Vagina (tissue), 2 donors: ENCODE measurements at regions not wholly inside any gene's neighbourhood (a gene's known extent, or its start where the extent isn't known, plus 50 kb on each side); places are given as distances from the start of the nearest gene placed in this dataset.

Source experiments
- CTCF ChIP-seq, 3 experiments: fragments of 450-650 bp in 2 of 3; fragments of 200-600 bp in 1 of 3; sonication (generic) in 1 of 3; IDR thresholded peaks; one replicate each; pipeline ENCODE4 v1.5.1; 2017 to 2019; ENCODE audit warnings: antibody characterized with exemption in 3 of 3, mild to moderate bottlenecking in 2 of 3, moderate library complexity in 2 of 3
- POLR2A ChIP-seq, 2 donors: fragments of 450-650 bp; IDR thresholded peaks; one replicate each; pipeline ENCODE4 v1.6.1; 2017; ENCODE audit warnings: antibody characterized with exemption in 2 of 2, mild to moderate bottlenecking in 2 of 2, moderate library complexity in 2 of 2
- POLR2AphosphoS5 ChIP-seq, 2 donors: sonication (generic); formaldehyde crosslinking; IDR thresholded peaks; one replicate each; pipeline ENCODE4 v1.9.0; 2017; ENCODE audit warnings: antibody characterized with exemption in 2 of 2, mild to moderate bottlenecking in 2 of 2, low read depth in 1 of 2; ENCODE audit not compliant: insufficient read depth in 1 of 2

- TF ChIP-seq CTCF (IDR thresholded peaks at IDR 0.05) (no peak), POLR2AphosphoS5 (IDR thresholded peaks at IDR 0.05; ENCODE audit: insufficient read depth in 1 of 2, low read depth in 1 of 2) (no peak), POLR2A (IDR thresholded peaks at IDR 0.05) (no peak)
Measured at GRCh38 chr1:30270461-30270860, 452.9 kb downstream of the MATN1 start.
